ENCODE measurements at regions not wholly inside any gene's neighbourhood (a gene's known extent, or its start where the extent isn't known, plus 50 kb on each side); places are given as distances from the start of the nearest gene placed in this dataset.
"Not testable (repeated sequence)": the region's sequence is repeated elsewhere in the genome, so short reads cannot be mapped to it uniquely, and the experiment has no call there.

DNA sequence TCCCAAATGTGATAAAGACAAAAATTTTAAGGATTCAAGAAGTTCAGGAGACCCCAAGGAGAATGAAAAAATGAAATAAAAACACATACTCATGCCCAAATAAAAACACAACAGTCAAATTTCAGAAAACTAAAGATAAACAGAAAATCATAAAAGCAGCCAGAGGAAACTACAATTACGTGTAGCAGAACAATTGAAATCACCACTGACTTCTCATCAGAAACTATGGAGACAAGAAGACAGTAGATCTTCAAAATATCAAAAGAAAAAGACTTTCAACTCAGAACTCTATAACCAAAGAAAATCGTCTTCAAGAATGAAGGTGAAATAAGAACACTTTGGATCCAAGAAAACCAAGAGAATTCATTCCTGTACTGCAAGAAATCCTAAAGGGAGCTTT, 54.9 kb downstream of the DIO3 start:
- DNase-seq = no peak

DNA sequence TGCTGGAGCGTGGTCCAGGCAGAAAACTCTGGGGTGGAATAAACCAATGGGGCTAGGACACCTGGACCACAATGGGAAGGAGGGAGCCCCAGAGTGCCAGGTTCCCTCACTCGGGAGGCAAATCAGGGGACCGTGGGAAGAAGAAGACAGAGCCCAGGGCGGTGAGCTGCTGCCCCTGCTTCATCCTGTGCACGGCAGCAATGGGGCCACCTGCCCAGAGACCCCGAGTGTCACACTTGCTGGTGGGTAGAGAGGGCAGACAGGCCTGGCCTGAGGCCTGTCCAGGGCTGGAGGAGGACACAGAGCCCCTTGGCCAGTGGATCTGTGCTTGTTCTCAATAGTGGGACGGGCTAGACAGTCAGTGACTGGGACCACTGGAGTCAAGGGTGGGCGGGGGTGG, 58.2 kb downstream of the DIO3 start:
- DNase-seq = no peak

DNA sequence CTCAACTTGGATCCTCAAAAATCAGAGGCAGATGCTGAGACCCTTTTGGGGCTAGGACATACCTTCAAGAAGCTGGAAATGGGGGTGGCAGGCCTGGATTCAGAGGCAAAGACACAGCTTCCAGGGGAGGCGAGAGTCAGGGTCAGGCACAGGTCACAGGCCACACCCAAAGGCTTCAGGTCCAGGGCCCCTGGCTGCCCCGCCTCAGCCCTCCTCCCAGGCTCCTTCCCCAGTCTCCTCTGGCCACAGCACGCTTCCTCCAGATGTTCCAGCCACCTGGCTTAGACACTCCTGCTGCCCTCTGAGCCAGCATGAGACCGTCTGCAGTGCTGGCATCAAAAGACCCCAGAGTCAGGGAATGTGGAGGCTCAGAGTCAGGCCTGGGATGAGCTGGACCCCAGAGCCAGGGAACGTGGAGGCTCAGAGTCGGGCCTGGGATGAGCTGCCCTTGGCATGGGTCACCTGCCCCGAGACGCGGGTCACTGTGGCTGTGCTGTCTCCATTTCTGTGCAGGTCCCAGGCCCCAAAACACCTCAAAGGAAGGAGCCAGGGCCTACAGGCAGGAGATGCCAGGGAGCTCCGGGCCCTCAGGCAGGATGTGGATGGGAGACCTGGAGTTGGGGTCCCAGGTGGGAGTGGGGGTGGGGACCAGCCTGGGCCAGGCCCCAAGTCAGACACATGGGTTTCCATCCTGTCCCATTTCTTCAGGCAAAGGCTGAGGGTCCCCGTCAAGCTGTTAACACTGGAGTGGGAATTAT, 58.9 kb downstream of the DIO3 start:
- no peak for DNase-seq

DNA sequence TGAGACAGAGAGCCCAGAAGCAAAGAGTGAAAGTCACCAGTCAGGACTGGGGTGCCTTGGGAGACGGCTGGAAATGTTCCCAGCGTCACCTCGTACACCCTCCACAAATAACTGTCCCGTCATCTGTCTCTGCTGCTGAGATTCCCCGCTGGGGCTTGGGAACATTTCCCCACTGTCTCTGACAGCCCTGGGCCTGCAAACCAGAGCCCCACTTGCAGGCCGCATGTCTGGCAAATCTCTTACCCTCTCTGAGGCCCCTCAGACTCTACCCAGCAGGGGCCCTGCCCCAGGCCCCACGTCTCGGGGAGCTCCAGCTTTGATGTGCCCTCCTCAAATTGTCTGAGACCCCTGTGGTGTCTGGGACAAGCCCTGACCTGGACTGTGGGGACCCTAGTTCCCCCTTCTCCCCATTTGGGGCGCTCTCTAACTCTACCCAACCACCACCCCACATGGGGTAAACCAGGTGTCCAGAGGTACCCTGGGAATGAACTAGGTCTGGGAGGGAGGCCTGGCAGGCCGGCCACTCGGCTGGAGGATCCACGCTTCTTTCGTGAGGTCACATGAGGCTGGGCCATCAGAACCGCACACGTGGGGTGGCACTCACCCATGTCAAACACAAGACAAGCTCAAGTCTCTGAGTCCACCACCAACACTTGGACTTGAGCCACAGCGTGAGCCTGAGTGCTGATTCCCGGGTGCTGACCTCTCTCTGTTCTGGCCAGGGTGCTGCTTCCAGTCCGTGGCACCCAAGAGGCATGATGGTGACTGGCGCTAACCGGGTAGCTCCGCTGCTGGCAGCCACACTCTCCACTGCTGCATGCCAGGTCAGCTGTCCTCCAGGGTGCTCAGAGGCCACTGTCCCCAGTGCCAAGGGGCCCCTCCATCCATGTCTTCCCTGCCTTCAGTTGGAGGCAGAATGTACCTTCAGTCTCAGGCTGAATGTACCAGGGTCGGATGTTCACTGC, 59.8 kb downstream of the DIO3 start:
- DNase-seq = no peak

DNA sequence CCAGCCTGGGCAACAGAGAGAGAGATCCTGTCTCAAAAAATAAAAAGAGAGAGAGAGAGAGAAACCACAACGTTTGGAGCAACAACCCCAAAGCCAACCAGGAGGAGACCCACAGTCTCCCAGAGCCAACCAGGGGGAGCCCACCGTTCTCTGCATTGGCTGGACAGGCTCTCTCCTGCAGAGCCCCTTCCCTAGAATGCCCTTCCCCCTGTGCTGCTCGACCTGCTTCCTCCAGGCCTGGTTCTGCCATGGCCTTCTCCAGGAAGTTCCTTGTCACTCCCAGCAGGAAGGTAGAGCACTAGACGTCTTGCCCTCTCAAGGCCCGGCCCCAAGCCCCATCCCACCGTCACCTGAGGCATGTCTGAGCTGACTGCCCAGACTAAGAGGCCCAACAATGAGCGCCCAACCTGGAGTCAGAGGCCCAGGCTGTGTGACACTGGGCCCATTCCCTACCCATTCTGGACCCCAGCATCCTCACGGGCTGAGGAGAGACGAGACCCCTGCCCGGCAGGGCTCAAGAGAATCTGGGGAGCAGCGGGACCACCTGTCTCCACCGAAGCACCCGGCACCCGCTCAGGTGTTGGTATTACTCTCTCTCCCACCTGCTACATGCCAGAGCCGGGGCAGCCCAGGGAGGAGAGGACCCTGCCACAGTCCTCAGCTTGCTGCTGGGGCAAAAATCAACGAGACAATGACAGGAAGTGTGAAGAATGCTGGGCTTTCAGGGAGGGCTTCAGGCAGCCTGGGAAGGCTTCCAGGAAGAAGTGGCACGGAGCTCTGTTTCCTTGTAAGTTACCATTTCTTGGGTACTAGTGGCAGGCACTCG, 61.2 kb downstream of the DIO3 start:
- no peak for DNase-seq

DNA sequence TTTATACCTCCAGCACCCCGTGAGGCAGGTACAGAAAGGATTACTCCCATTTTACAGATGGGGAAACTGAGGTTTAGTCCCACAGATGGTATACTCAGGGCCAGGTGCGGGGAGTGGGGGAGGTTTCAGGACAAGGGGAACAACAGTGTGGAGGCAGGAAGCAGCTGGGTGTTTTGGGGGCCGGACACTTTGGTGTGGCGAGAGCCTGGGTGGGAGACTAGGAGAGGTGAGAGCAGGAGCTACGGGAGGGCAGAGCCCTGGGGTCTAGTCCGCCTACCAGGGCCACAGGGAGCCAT, 61.7 kb downstream of the DIO3 start:
- DNase-seq = no peak

DNA sequence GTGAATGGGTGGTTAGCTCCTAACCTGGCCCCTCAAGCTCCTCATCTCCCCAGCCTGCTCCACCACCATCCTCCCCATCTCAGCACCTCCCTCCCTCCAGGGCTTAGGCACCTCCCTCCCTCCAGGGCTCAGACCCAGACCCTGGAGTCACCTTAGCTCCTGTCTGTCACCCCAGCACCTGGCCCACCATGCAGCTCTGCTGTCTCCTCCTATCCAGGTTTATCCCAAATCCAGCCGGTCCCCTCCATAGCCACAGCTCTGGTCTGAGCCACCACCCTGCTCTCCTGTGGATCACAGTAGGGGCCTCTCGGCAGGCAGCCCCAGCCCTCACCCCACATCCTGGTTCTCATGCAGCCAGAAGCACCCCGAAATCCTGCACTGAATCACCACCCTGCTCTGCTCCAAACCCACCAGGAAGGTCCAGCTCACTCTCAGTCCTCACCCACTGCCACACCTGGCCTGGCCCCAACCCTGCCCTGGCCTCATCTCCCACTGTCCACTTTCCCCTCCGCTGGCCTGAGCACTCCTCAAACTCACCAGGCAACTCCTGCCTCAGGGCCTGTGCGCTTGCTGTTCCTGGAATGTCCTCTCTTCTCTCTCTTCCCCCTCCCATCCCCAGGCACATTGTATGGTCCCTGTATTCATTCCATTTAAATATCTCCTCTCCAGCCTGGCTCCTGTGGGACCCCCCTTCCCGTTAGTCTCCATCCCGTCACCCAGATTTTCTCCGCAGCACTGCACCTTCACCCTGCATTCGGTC, 62.6 kb downstream of the DIO3 start:
- no peak for DNase-seq

DNA sequence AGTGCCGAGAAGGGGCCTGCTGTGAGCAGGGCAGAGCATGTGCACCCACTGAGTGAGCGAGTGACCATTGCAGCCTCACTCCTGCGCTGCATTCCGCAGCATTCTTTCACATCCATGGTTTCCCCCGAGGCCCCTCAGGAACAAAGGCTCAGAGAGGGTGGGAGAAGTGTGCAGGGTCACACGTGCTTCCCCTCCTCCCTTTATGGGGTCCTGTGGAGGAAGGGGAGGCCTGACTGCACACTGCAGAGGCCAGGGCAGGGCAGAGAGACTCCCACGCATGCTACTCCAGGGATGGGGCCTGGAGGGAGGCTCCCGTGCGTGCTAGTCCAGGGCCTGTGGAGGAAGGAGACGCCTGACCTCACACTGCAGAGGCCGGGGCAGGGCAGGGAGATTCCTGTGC, 63.2 kb downstream of the DIO3 start:
- no peak for DNase-seq

DNA sequence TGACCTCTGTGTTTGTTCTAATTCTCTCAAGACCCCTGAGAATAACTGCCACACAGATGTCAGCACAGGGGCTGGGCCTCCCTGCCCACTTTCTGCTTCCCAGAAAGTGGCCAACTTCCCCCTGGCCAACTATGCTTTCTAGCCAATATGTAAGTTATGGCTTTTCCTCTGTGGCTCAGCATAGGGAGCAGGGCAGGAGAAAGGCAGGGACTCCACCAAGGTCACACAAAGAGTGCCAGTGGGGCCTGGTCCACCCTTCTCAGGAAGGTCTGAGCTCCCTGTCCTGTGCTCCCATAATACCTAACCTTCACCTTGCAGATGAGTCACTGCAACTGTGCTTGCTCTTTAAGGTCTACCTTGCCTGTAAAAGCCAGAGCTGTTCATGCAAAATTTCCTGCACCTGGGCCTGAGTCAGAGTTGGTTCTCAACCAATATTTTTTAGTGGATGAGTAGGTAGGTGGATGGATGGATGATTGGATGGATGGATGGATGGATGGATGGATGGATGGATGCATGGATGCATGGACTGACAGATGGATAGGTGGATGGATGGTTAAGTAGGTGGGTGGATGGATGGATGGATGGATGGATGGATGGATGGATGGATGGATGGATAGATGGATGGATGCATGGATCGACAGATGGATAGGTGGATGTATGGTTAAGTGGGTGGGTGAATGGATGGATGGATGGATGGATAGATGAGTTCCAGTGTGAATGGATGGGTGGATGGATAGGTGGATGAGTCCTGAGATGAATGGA, 64.2 kb downstream of the DIO3 start:
- DNase-seq = no peak

DNA sequence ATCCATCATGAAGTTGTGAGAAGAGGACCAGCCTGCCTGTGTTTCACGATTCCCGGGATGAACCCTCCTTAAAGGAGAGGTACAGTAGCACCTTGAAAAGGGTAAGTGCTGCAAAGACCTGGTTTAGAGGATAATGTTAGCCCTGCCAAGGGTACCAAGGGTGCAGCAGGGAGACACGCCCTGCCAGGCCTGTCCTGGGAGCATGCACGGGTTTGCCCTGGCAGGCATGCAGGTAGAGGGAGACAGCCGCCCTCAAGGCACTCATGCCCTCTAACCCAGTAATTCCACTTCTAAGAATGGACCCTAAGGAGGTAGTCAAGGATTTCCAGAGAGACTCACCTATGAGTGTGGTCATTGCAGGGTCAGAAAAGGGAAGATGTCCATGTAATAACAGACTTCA, 65.0 kb downstream of the DIO3 start:
- DNase-seq = no peak

DNA sequence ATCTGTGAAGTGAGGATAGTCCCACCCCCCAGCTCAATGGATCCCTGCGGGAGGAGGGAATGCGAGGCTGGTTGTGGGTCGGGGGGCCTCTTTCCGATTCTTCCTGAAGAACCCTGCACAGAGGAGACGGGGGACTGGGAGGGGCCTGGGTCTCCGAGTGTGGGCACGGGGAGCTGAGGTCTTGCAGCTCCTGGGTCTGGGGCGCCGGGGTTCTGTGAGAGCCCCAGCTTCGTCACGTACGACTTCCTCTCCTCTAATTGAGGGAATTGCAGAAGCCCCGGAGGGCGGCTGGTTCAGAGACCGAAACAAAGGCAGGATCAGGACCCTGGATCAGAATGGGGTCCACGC, 66.6 kb downstream of the DIO3 start:
- DNase-seq = no peak

DNA sequence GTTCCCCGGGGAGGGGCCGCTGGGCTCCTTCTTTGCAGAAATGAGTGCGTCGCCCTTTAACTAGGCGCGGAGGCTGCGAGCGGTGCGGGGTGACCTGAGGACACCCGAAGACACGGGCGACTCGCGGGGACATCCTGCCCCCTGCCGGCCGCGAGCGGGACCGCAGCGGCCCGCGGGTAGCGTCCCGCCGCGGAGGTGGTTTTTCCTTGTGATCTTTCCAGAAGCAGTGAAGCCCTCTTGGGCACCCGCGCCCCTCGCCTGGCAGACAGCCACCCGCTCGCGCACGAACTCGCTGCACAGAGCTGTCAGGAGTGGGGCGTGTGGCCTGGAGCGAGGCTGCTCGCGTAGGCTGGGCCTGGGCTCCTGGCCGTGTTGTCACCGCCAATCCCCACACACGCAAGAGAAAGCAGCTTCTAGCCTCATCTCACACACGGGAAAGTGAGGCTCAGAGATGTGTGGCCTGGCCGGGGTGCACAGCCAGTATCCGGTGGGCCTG, 67.2 kb downstream of the DIO3 start:
- peak; percentile 59 for DNase-seq

DNA sequence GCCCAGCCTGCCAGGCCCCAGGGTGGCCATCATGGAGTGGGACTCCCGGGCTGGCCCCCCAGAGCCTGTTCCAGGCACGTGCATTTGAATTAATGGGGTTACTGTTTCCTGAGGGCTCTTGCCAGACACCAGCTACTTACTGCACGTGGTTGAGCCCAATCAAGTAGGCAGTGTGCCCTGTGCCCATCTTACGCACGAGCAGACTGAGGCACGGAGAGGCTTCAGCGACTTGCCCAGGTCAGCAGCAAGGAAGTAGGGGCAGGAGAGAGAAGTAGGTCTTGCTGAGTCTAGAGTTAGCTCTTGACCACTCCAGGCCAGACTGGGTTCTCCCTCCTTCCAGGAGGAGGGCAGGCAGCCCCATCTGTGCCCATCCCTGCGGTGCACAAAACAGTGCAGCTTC, 67.7 kb downstream of the DIO3 start:
- no peak for DNase-seq

DNA sequence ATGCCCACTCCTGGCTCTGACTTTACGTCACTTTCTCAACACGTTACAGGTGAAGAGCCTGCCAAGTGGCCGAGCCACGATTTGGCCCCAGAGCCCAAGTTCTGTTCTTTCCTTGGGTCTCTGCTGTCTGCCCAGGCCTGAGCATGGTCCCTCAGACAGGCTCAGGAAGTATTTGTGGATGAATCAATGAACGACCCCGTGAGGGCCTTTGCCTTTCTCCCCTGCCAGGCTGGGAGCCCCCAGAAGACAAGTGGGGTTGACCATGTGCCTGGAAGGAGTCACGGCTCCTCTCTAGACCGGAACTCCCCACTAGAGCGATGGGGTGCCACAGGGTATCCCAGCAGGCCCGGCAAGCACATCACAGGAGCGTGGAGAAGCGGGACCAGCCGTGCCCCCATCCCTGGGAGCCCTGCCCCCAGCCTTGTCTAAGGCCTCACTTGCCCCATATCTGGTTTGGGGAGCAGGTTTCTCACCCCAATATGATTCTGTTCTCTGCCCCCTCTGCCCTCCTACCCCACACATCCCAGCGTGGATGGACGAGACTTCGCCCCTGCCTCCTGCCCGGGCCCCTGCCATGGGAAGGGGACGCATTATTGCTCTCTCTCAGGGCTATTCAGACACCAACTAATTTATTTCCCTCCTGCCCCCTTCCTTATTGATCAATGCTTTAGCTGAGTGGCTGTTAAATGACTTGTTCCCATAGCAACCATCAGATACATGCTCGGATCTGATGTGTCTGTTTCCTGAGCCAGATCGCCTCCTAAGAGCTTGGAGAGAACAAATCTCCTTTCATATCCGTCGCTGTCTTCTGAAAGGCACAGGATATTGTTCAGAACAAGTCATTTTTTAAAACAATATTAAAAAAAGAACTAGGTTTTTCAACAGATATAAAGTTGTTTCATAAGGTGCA, 69.0 kb downstream of the DIO3 start:
- DNase-seq = no peak

DNA sequence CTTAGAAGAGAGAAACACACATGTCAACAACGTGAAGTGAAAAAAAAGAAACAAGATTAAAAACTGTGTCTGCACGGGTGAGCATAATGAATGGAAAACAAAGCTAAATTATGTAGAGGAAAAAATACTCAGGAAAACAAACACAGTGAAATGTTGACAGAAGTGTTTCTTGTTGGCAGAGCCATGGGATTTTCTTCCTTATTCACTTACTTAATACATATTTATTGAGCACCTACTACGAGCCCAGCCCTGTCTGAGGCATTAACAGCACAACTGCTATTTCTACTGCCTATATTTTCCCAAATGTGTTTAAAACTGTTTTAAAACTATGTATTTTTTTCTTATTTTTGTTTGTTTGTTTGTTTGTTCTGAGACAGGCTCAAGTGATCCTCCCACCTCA, 69.9 kb downstream of the DIO3 start:
- DNase-seq = no peak

DNA sequence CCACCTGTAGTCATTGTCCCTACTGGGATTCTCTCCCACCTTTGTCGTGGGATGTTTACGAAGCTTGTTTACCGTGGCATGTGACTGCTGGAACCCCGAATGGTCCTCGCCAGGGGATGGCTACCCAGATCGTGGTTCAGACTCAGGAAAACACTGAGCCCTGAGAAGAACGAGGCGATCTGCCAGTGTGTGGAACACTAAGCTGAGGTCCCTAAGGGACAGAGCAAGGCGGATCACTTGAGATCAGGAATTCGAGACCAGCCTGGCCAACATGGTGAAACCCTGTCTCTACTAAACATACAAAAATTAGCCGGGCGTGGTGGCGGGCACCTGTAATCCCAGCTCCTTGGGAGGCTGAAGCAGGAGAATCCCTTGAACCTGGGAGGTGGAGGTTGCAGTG, 70.7 kb downstream of the DIO3 start:
- DNase-seq = not testable (repeated sequence)

DNA sequence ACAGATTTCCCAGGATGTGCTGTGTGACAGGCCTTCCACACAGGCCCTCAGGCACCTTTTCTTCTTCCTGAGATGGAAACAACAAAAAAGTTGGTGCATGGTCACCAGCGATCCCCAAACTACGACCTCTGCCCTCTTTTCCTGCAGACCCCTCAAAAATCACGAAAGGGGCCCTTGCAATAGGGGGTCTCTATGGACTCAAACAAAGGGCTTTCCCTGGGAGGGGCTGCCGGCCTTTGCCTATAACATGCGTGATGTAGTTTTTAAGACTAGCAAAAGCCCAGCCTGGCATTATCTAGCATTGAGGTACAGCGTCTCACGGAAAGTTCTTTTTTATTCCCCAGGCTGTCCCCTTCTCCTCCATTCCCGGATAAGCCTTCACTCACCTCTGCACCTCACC, 71.2 kb downstream of the DIO3 start:
- no peak for DNase-seq

DNA sequence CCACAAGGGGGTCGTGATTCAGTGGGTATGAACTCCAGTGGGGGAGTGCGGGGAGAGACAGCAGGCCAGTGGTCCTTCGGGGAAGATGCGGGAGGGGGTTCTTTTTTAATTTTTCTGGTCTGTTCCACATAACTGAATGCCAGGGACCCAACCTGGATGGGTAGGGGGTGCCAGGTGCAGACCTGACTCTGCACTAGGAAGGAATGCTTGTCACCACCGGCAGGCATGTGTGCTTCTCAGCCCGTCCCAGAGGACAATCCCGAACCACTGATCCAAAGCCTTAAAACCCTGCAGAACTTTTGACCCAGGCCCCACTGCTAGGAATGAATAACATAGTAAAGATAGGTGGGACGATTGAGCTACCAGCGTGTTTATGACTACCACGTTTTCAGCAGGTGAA, 72.0 kb downstream of the DIO3 start:
- DNase-seq = no peak

DNA sequence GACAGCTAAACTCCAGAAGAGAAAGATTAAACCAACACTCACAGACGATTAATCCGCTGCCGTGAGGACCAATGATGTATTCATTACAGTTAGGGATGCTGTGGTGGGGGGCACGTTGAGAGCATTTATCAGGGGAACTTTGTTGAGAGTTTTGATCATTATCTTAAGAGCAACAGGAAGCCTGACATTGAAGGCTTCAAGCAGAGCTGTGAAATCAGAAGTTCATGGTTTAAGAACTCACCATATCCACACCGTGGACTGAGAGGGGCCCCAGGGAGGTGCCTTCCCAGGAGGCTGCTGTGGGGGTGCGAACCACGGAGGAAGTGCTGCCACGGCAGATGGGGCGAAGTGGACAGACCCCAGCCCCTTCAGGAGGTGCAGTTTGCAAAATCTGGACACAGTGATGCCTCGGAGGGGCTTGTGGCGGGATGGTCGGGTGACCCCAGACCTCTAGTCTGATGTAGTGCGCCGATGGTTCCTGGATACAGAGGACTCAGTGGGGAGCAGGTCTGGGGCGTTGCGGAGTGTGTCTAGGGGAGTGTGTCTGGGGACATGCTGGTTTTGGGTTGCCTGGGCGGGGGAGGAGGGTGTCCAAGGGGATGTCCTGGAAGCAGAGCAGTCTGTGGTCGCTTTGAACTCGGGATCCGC, 73.0 kb downstream of the DIO3 start:
- DNase-seq = no peak

All from fibroblast of skin of right quadriceps (primary cell).